Activated naive CD4-positive, alpha-beta T cell treated with anti-CD3 and anti-CD28 coated beads, Interleukin-2, amount 50 U/mL, for 72 hours (primary cell): ENCODE measurements at regions not wholly inside any gene's neighbourhood (a gene's known extent, or its start where the extent isn't known, plus 50 kb on each side); places are given as distances from the start of the nearest gene placed in this dataset.
"Not testable (repeated sequence)": the region's sequence is repeated elsewhere in the genome, so short reads cannot be mapped to it uniquely, and the experiment has no call there.

Source experiments
- ATAC-seq, 2 donors: fragments of 150-1000 bp; cut with Tn5 transposase; 2 replicates each; pipeline ENCODE4 v1.10.0; 2021; ENCODE audit warnings: mild to moderate bottlenecking in 2 of 2, moderate library complexity in 2 of 2
- DNase-seq, 2 donors: peaks; one replicate each; pipeline ENCODE4 v3.0.0; 2021 to 2022; ENCODE audit warnings: low spot score in 2 of 2
- H3K27ac Mint-ChIP-seq, 2 donors: one replicate each; pipeline ENCODE4 v1.8.0; 2022; ENCODE audit warnings: mild to moderate bottlenecking in 2 of 2, mixed read lengths in 2 of 2
- H3K36me3 Mint-ChIP-seq, 2 donors: one replicate each; pipeline ENCODE4 v1.8.0; 2022; ENCODE audit warnings: mixed read lengths in 2 of 2
- H3K9me3 Mint-ChIP-seq, 2 donors: one replicate each; pipeline ENCODE4 v1.8.0; 2022; ENCODE audit warnings: mixed read lengths in 2 of 2

GRCh38 chr2:89947208-89947815 lies 1255.8 kb downstream of the RPIA start:
- DNase-seq, H3K9me3 Mint-ChIP-seq, H3K27ac Mint-ChIP-seq, H3K36me3 Mint-ChIP-seq, ATAC-seq: not testable (repeated sequence)

GRCh38 chr2:89948102-89948501 lies 1256.6 kb downstream of the RPIA start:
- not testable (repeated sequence) for H3K27ac Mint-ChIP-seq, H3K9me3 Mint-ChIP-seq

GRCh38 chr2:89950807-89951206 lies 1259.3 kb downstream of the RPIA start:
- ATAC-seq, DNase-seq, H3K27ac Mint-ChIP-seq, H3K9me3 Mint-ChIP-seq, H3K36me3 Mint-ChIP-seq: not testable (repeated sequence)

More at GRCh38 chr2:89948102-89948501, 1256.6 kb downstream of the RPIA start:
- ATAC-seq, H3K36me3 Mint-ChIP-seq, DNase-seq: not testable (repeated sequence)

GRCh38 chr2:89957236-89957635 lies 1265.8 kb downstream of the RPIA start:
- not testable (repeated sequence) for DNase-seq, ATAC-seq, H3K36me3 Mint-ChIP-seq

GRCh38 chr2:89959729-89960378 lies 1268.4 kb downstream of the RPIA start:
- not testable (repeated sequence) for H3K27ac Mint-ChIP-seq, H3K36me3 Mint-ChIP-seq, H3K9me3 Mint-ChIP-seq, ATAC-seq, DNase-seq

More at GRCh38 chr2:89957236-89957635, 1265.8 kb downstream of the RPIA start:
- not testable (repeated sequence) for H3K9me3 Mint-ChIP-seq, H3K27ac Mint-ChIP-seq

GRCh38 chr2:89960570-89960969 lies 1269.1 kb downstream of the RPIA start:
- not testable (repeated sequence) for H3K27ac Mint-ChIP-seq, H3K36me3 Mint-ChIP-seq, ATAC-seq, DNase-seq, H3K9me3 Mint-ChIP-seq

GRCh38 chr2:89968567-89968966 lies 1277.1 kb downstream of the RPIA start:
- H3K36me3 Mint-ChIP-seq, H3K9me3 Mint-ChIP-seq, ATAC-seq, DNase-seq, H3K27ac Mint-ChIP-seq: not testable (repeated sequence)

- H3K36me3 Mint-ChIP-seq, DNase-seq, ATAC-seq, H3K9me3 Mint-ChIP-seq, H3K27ac Mint-ChIP-seq: not testable (repeated sequence)
Measured at GRCh38 chr2:89969190-89969589, 1277.7 kb downstream of the RPIA start.

- H3K27ac Mint-ChIP-seq, H3K9me3 Mint-ChIP-seq, ATAC-seq: not testable (repeated sequence)
Measured at GRCh38 chr2:89973849-89974248, 1282.4 kb downstream of the RPIA start.

GRCh38 chr2:89979826-89980537 lies 1288.5 kb downstream of the RPIA start:
- not testable (repeated sequence) for ATAC-seq, H3K9me3 Mint-ChIP-seq, H3K36me3 Mint-ChIP-seq, H3K27ac Mint-ChIP-seq, DNase-seq

More at GRCh38 chr2:89973849-89974248, 1282.4 kb downstream of the RPIA start:
- not testable (repeated sequence) for H3K36me3 Mint-ChIP-seq, DNase-seq

- ATAC-seq, H3K27ac Mint-ChIP-seq, DNase-seq, H3K36me3 Mint-ChIP-seq, H3K9me3 Mint-ChIP-seq: not testable (repeated sequence)
Measured at GRCh38 chr2:89982246-89982645, 1290.8 kb downstream of the RPIA start.

- H3K9me3 Mint-ChIP-seq, H3K27ac Mint-ChIP-seq, ATAC-seq: not testable (repeated sequence)
Measured at GRCh38 chr2:89985650-89986049, 1294.2 kb downstream of the RPIA start.

GRCh38 chr2:89986532-89986931 lies 1295.1 kb downstream of the RPIA start:
- DNase-seq, H3K27ac Mint-ChIP-seq, H3K36me3 Mint-ChIP-seq, ATAC-seq, H3K9me3 Mint-ChIP-seq: not testable (repeated sequence)

More at GRCh38 chr2:89985650-89986049, 1294.2 kb downstream of the RPIA start:
- not testable (repeated sequence) for H3K36me3 Mint-ChIP-seq, DNase-seq

GRCh38 chr2:89996779-89997178 lies 1305.3 kb downstream of the RPIA start:
- ATAC-seq, H3K27ac Mint-ChIP-seq, DNase-seq, H3K36me3 Mint-ChIP-seq, H3K9me3 Mint-ChIP-seq: not testable (repeated sequence)

GRCh38 chr2:90004553-90004952 lies 1313.1 kb downstream of the RPIA start:
- H3K36me3 Mint-ChIP-seq, H3K27ac Mint-ChIP-seq: not testable (repeated sequence)

GRCh38 chr2:90010442-90011100 lies 1319.1 kb downstream of the RPIA start:
- H3K36me3 Mint-ChIP-seq, H3K9me3 Mint-ChIP-seq: not testable (repeated sequence)

More at GRCh38 chr2:90004553-90004952, 1313.1 kb downstream of the RPIA start:
- not testable (repeated sequence) for DNase-seq, H3K9me3 Mint-ChIP-seq, ATAC-seq

GRCh38 chr2:90011101-90011443 lies 1319.6 kb downstream of the RPIA start:
- H3K27ac Mint-ChIP-seq, ATAC-seq, H3K9me3 Mint-ChIP-seq, H3K36me3 Mint-ChIP-seq, DNase-seq: not testable (repeated sequence)

More at GRCh38 chr2:90010442-90011100, 1319.1 kb downstream of the RPIA start:
- not testable (repeated sequence) for ATAC-seq, DNase-seq, H3K27ac Mint-ChIP-seq
